ENCODE measurements at regions not wholly inside any gene's neighbourhood (a gene's known extent, or its start where the extent isn't known, plus 50 kb on each side); places are given as distances from the start of the nearest gene placed in this dataset.

DNA sequence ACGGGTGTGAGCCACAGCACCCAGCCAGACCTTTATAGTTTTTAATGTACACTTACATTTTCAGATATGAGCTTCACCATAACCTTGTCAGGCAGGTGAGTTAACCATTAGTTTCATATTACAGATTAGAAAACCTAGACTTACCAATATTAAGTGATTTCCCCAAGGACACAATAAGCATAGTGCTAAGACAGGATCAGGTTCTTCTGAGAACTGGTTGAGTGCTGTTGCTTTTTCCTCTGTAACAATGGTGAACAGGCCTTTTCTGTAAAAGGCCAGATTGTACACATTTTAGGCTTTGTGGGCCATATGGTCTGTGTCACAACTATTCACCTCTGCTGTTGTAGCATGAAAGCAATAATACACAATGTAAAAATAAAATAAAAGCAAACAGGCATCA, 332.0 kb downstream of the PIK3C3 start:
- H3K4me3 Mint-ChIP-seq = no peak overlapping the region
- DNase-seq = no peak
- H3K27me3 Mint-ChIP-seq (ENCODE audit: low read depth, poor library complexity) = no peaks in the 10 kb centered on the region
- no peak for TF ChIP-seq CTCF (IDR thresholded peaks at IDR 0.05)
- H3K9me3 Mint-ChIP-seq = no peaks in the 10 kb centered on the region
- H3K27ac Mint-ChIP-seq = no peak overlapping the region
- no peaks in the 10 kb centered on the region for H3K36me3 Mint-ChIP-seq (ENCODE audit: low read depth)
- peaks cover 5% of the 10 kb centered on the region for H3K4me1 Mint-ChIP-seq

- Mint-ChIP-seq H3K4me1 (peaks cover 5% of the 10 kb centered on the region), H3K4me3 (no peak overlapping the region), H3K36me3 (ENCODE audit: low read depth) (no peaks in the 10 kb centered on the region), H3K9me3 (no peaks in the 10 kb centered on the region), H3K27me3 (ENCODE audit: low read depth, poor library complexity) (no peaks in the 10 kb centered on the region), H3K27ac (no peak overlapping the region)
- DNase-seq = no peak
- TF ChIP-seq CTCF (IDR thresholded peaks at IDR 0.05) = no peak
These were observed 333.1 kb downstream of the PIK3C3 start for GRCh38 chr18:42288129-42288528.

DNA sequence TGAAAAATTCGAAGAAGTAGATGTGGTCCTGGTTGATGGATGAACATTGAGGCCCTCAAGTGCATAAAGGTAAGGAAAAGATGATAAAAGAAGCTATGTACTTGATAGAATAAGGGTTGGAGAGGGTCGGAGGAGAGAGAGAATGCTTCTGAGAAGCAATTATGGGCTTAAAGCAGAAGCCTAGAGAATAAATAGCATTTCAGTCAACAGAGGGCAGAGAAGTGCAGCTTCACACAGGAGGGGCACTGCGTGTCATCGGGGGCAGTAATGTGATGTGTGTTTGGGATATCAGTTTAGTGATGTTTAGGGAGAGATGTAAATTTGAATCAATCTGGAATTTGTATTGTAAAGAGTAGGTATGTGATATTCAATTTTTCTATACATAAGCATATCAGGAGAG, 334.5 kb downstream of the PIK3C3 start:
- no peak overlapping the region for H3K27ac Mint-ChIP-seq
- no peak for DNase-seq
- H3K9me3 Mint-ChIP-seq = no peaks in the 10 kb centered on the region
- no peaks in the 10 kb centered on the region for H3K27me3 Mint-ChIP-seq (ENCODE audit: low read depth, poor library complexity)
- no peak for TF ChIP-seq CTCF (IDR thresholded peaks at IDR 0.05)
- peaks cover 9% of the 10 kb centered on the region for H3K4me1 Mint-ChIP-seq
- H3K4me3 Mint-ChIP-seq = no peak overlapping the region
- H3K36me3 Mint-ChIP-seq (ENCODE audit: low read depth) = no peaks in the 10 kb centered on the region

- Mint-ChIP-seq H3K9me3 (no peaks in the 10 kb centered on the region), H3K4me1 (peaks cover 9% of the 10 kb centered on the region), H3K27ac (no peak overlapping the region), H3K4me3 (no peak overlapping the region), H3K27me3 (ENCODE audit: low read depth, poor library complexity) (no peaks in the 10 kb centered on the region), H3K36me3 (ENCODE audit: low read depth) (no peaks in the 10 kb centered on the region)
- TF ChIP-seq CTCF (IDR thresholded peaks at IDR 0.05) = no peak
- no peak for DNase-seq
These were observed 335.6 kb downstream of the PIK3C3 start for GRCh38 chr18:42290318-42291307.

GRCh38 chr18:42292654-42293053, 337.6 kb downstream of the PIK3C3 start:
- DNase-seq = no peak
- Mint-ChIP-seq H3K9me3 (no peaks in the 10 kb centered on the region), H3K4me1 (peaks cover 11% of the 10 kb centered on the region), H3K27ac (no peak overlapping the region), H3K4me3 (no peak overlapping the region), H3K36me3 (ENCODE audit: low read depth) (no peaks in the 10 kb centered on the region), H3K27me3 (ENCODE audit: low read depth, poor library complexity) (no peaks in the 10 kb centered on the region)
- no peak for TF ChIP-seq CTCF (IDR thresholded peaks at IDR 0.05)

- no peak for TF ChIP-seq CTCF (IDR thresholded peaks at IDR 0.05)
- peaks cover 32% of the 10 kb centered on the region for H3K4me1 Mint-ChIP-seq
- no peaks in the 10 kb centered on the region for H3K36me3 Mint-ChIP-seq (ENCODE audit: low read depth)
- no peaks in the 10 kb centered on the region for H3K9me3 Mint-ChIP-seq
- no peaks in the 10 kb centered on the region for H3K27me3 Mint-ChIP-seq (ENCODE audit: low read depth, poor library complexity)
- no peak for DNase-seq
- no peak overlapping the region for H3K4me3 Mint-ChIP-seq
- H3K27ac Mint-ChIP-seq = no peak overlapping the region
These were observed 341.2 kb downstream of the PIK3C3 start for GRCh38 chr18:42296192-42296591.
